CD14-positive monocyte (primary cell): ENCODE measurements at regions not wholly inside any gene's neighbourhood (a gene's known extent, or its start where the extent isn't known, plus 50 kb on each side); places are given as distances from the start of the nearest gene placed in this dataset.

Experiments
- DNase-seq, 3 donors: peaks; one replicate each; pipeline ENCODE4 v3.0.0-alpha.2; 2011 to 2022
- H2AFZ ChIP-seq: 2 replicates; pipeline ENCODE4 v1.6.0; 2012; ENCODE audit warnings: mild to moderate bottlenecking, low read depth, low read length, inconsistent platforms; ENCODE audit not compliant: insufficient read depth, poor library complexity, severe bottlenecking
- H3K27ac ChIP-seq, 2 donors: 1 replicate in 1 of 2; 2 replicates in 1 of 2; pipeline ENCODE4 v1.5.1; 2012 to 2013; ENCODE audit warnings: low read length in 2 of 2, control low read depth in 1 of 2, inconsistent platforms in 1 of 2, low read depth in 1 of 2, mild to moderate bottlenecking in 1 of 2
- H3K27me3 ChIP-seq, 2 donors: one replicate each; pipeline versions ENCODE4 v1.6.0 to v1.6.1; 2011 to 2013; ENCODE audit warnings: low read length in 2 of 2; ENCODE audit not compliant: control insufficient read depth in 2 of 2, insufficient read depth in 2 of 2
- H3K36me3 ChIP-seq, 2 donors: replicated peaks in 1 of 2; 1 replicate in 1 of 2; 2 replicates in 1 of 2; pipeline versions ENCODE4 v1.5.1 to v1.6.1; 2012 to 2013; ENCODE audit warnings: low read length in 2 of 2, control low read depth in 1 of 2, inconsistent platforms in 1 of 2, mild to moderate bottlenecking in 1 of 2; ENCODE audit not compliant: insufficient read depth in 2 of 2, control insufficient read depth in 1 of 2
- H3K4me1 ChIP-seq, 2 donors: 1 replicate in 1 of 2; 2 replicates in 1 of 2; pipeline versions ENCODE4 v1.5.1 to v1.6.1; 2012 to 2013; ENCODE audit warnings: low read length in 2 of 2, control low read depth in 1 of 2, inconsistent platforms in 1 of 2, mild to moderate bottlenecking in 1 of 2, moderate library complexity in 1 of 2; ENCODE audit not compliant: insufficient read depth in 2 of 2, control insufficient read depth in 1 of 2
- H3K4me2 ChIP-seq: replicated peaks from 2 replicates; pipeline ENCODE3; 2012; ENCODE audit warnings: low read length, moderate library complexity, mild to moderate bottlenecking; ENCODE audit not compliant: poor library complexity, severe bottlenecking; ENCODE audit errors: extremely low read depth
- H3K4me3 ChIP-seq, 3 experiments: fragments of 200-600 bp in 1 of 3; sonication (generic) in 1 of 3; replicated peaks in 1 of 3; 1 replicate in 2 of 3; 2 replicates in 1 of 3; pipeline ENCODE4 v1.5.1; 2011 to 2013; ENCODE audit warnings: low read length in 3 of 3, mild to moderate bottlenecking in 3 of 3, control low read depth in 2 of 3, low read depth in 2 of 3, inconsistent platforms in 1 of 3, moderate library complexity in 1 of 3
- H3K79me2 ChIP-seq: 2 replicates; pipeline ENCODE4 v1.6.0; 2012; ENCODE audit warnings: mild to moderate bottlenecking, control low read depth, inconsistent platforms, low read length, moderate library complexity; ENCODE audit not compliant: insufficient read depth
- H3K9ac ChIP-seq: 2 replicates; pipeline ENCODE4 v1.6.0; 2017; ENCODE audit warnings: low read length, mild to moderate bottlenecking; ENCODE audit not compliant: insufficient read depth, poor library complexity, severe bottlenecking
- H3K9me3 ChIP-seq, 2 donors: replicated peaks in 1 of 2; 1 replicate in 1 of 2; 2 replicates in 1 of 2; pipeline versions ENCODE4 v1.5.1 to v1.6.1; 2012 to 2013; ENCODE audit warnings: low read length in 2 of 2, control low read depth in 1 of 2; ENCODE audit not compliant: control insufficient read depth in 1 of 2, insufficient read depth in 1 of 2
- H4K20me1 ChIP-seq: 2 replicates; pipeline ENCODE4 v1.6.0; 2012; ENCODE audit warnings: mild to moderate bottlenecking, low read length, control low read depth, moderate library complexity; ENCODE audit not compliant: insufficient read depth
- H3K27ac Mint-ChIP-seq, 7 donors: one replicate each; pipeline ENCODE4 v1.8.0; 2020; ENCODE audit warnings: mild to moderate bottlenecking in 7 of 7, mixed read lengths in 7 of 7, moderate library complexity in 6 of 7, inconsistent platforms in 2 of 7
- H3K27me3 Mint-ChIP-seq, 3 donors: one replicate each; pipeline ENCODE4 v1.8.0; 2021 to 2022; ENCODE audit warnings: low read depth in 3 of 3, mild to moderate bottlenecking in 3 of 3, mixed read lengths in 3 of 3, moderate library complexity in 3 of 3, inconsistent platforms in 1 of 3
- H3K36me3 Mint-ChIP-seq, 2 donors: one replicate each; pipeline ENCODE4 v1.8.0; 2020; ENCODE audit warnings: mixed read lengths in 2 of 2, inconsistent platforms in 1 of 2, mild to moderate bottlenecking in 1 of 2
- H3K4me1 Mint-ChIP-seq: one replicate; pipeline ENCODE4 v1.8.0; 2020; ENCODE audit warnings: mild to moderate bottlenecking, mixed read lengths
- H3K4me3 Mint-ChIP-seq, 2 donors: one replicate each; pipeline ENCODE4 v1.8.0; 2020; ENCODE audit warnings: mild to moderate bottlenecking in 2 of 2, mixed read lengths in 2 of 2, moderate library complexity in 1 of 2
- H3K9me3 Mint-ChIP-seq, 7 donors: one replicate each; pipeline ENCODE4 v1.8.0; 2020 to 2022; ENCODE audit warnings: mixed read lengths in 7 of 7, mild to moderate bottlenecking in 6 of 7, moderate library complexity in 6 of 7, inconsistent platforms in 2 of 7
- WGBS: methylation state at CpG from one replicate; pipeline ENCODE4 v1.1.5; 2013; ENCODE audit warnings: missing lambda C conversion rate; ENCODE audit not compliant: insufficient coverage; 5-methylcytosine and 5-hydroxymethylcytosine counted together
- intact Hi-C, 2 donors: fragments of 100-400 bp; cut with micrococcal nuclease; formaldehyde crosslinking; loops; one replicate each; pipeline versions ENCODE4 v1.15.0 to v1.15.1; 2023
- TF ChIP-seq, protein P1 (sequence below): fragments of 200-600 bp; IDR thresholded peaks from one replicate; pipeline ENCODE4 v1.8.0; 2022; ENCODE audit warnings: antibody characterized with exemption, mild to moderate bottlenecking

DNA sequence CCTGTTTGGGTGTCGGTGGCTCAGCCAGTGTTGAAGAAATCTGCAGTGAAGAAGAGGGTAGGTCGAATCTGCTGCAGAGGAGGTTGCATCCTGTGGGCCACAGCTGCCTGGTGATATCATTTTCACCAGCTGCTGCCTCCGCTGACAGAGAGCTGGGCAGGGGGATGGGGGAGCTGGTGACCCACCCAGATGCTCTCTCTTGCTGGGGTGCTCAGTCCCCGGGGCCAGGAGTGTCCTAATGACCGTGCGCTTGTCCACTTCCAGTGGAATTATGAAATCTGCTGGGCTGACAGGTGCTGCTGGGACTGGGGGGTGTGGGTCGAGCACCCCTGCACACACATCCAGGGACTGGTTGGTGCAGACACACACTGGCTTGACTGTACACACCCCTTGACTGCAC, 83.2 kb upstream of the IRX4 start:
- intact Hi-C loops: no loop called here
- Histone ChIP-seq H4K20me1 (no peaks in the 10 kb centered on the region), H3K9ac (no peak overlapping the region), H3K79me2 (no peaks in the 10 kb centered on the region), H3K4me2 (no peak overlapping the region), H3K4me3 (no peak overlapping the region), H3K27me3 (no peaks in the 10 kb centered on the region), H2AFZ (no peak overlapping the region), H3K27ac (no peak overlapping the region), H3K9me3 (no peaks in the 10 kb centered on the region), H3K36me3 (no peaks in the 10 kb centered on the region), H3K4me1 (no peaks in the 10 kb centered on the region)
- DNase-seq: no peak
- Mint-ChIP-seq H3K4me1 (no peaks in the 10 kb centered on the region), H3K36me3 (no peaks in the 10 kb centered on the region), H3K4me3 (no peak overlapping the region), H3K27ac (no peak overlapping the region), H3K27me3 (peaks cover 2 to 12% (median 3%) of the 10 kb centered on the region in 3 donors), H3K9me3 (peaks cover 0 to 4% (median 0%) of the 10 kb centered on the region in 7 donors)
- TF ChIP-seq, protein P1, sequence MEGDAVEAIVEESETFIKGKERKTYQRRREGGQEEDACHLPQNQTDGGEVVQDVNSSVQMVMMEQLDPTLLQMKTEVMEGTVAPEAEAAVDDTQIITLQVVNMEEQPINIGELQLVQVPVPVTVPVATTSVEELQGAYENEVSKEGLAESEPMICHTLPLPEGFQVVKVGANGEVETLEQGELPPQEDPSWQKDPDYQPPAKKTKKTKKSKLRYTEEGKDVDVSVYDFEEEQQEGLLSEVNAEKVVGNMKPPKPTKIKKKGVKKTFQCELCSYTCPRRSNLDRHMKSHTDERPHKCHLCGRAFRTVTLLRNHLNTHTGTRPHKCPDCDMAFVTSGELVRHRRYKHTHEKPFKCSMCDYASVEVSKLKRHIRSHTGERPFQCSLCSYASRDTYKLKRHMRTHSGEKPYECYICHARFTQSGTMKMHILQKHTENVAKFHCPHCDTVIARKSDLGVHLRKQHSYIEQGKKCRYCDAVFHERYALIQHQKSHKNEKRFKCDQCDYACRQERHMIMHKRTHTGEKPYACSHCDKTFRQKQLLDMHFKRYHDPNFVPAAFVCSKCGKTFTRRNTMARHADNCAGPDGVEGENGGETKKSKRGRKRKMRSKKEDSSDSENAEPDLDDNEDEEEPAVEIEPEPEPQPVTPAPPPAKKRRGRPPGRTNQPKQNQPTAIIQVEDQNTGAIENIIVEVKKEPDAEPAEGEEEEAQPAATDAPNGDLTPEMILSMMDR: no peak
- 93% methylated on average over 3 of the region's 7 CpGs for WGBS

DNA sequence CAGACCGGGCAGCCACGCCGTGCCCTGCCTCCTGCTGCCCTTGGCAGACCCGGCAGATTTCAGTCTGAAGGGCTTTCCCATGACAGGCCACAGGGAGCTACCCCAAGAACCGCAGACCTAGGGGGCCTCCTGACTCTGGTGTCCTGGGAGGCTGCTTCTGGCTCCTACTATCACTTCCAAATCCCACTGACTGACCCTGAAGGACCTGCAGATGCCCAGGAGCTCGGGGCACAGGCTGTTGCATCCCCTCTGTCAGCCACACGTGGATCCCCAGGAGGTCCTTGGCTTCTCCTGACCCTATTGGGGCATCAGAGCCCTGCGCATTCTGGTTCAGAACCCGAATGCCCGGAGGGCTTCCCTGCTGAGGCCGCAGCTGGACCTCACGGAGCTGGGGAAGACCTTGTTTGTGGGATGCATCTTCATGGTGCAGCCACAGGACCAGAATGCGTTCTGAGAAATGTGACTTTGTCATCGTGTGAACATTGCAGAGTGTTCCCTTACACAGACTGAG, 81.3 kb upstream of the IRX4 start:
- intact Hi-C loops: no loop called here
- Mint-ChIP-seq H3K36me3 (no peaks in the 10 kb centered on the region), H3K9me3 (peaks cover 0 to 4% (median 0%) of the 10 kb centered on the region in 7 donors), H3K27ac (no peak overlapping the region), H3K4me1 (no peaks in the 10 kb centered on the region), H3K27me3 (peaks cover 2 to 12% (median 3%) of the 10 kb centered on the region in 3 donors), H3K4me3 (no peak overlapping the region)
- Histone ChIP-seq H3K9ac (no peak overlapping the region), H3K9me3 (peaks cover 0 to 5% of the 10 kb centered on the region in 2 donors), H3K27me3 (no peaks in the 10 kb centered on the region), H4K20me1 (no peaks in the 10 kb centered on the region), H3K4me2 (no peak overlapping the region), H3K36me3 (no peaks in the 10 kb centered on the region), H3K79me2 (no peaks in the 10 kb centered on the region), H3K4me3 (no peak overlapping the region), H2AFZ (no peak overlapping the region), H3K27ac (no peak overlapping the region), H3K4me1 (no peaks in the 10 kb centered on the region)
- DNase-seq: no peak
- TF ChIP-seq, protein P1: no peak
- 84% methylated on average over 13 of the region's 14 CpGs for WGBS
